ENCODE measurements at regions not wholly inside any gene's neighbourhood (a gene's known extent, or its start where the extent isn't known, plus 50 kb on each side); places are given as distances from the start of the nearest gene placed in this dataset.

DNA sequence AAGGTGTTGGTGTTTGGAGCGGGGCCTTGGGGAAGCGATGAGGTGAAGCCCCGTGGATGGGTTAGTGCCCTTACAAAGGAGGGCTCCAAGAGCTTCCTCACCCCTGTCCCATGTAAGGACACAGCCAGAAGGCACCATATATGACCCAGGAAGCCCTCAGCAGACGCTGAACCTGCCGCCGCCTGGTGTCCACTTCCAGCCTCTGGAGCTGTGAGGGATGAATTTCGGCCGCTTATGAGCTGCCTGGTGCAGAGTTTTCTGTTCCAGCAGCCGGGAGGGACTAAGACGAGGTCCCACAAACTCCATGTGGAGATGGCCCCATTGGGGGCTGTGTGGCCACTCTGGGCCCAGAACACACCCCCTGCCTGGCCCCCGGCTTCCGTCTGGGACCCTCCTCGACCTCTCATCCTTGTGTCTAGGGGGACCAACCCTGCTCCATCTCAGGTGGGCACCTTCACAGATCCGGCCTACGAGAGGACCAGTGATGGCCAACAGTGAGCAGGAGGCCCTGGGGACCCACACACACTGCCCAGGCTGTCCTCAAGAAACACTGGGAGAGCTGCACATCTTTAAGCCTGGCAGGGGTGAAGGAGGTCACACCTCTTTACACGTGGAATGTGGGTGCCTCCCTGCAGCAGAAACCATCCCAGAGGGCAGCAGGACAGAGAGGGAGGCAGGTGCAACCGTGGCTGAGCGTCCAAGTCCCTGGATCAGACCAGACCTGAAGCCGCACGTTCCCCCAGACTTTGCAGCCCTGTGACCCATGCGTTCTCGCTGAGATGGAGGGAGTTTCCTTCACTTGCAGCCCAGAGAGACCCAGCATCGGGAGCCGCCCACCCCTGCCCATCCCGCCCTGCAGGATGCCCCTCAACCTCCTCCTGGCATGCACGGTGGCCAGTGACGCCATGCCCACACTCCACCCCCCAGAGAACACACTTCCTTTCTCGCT is 96.1 kb downstream of the PDGFA start:
- DNase-seq (ENCODE audit: low read depth in 2 of 2), result no peak

DNA sequence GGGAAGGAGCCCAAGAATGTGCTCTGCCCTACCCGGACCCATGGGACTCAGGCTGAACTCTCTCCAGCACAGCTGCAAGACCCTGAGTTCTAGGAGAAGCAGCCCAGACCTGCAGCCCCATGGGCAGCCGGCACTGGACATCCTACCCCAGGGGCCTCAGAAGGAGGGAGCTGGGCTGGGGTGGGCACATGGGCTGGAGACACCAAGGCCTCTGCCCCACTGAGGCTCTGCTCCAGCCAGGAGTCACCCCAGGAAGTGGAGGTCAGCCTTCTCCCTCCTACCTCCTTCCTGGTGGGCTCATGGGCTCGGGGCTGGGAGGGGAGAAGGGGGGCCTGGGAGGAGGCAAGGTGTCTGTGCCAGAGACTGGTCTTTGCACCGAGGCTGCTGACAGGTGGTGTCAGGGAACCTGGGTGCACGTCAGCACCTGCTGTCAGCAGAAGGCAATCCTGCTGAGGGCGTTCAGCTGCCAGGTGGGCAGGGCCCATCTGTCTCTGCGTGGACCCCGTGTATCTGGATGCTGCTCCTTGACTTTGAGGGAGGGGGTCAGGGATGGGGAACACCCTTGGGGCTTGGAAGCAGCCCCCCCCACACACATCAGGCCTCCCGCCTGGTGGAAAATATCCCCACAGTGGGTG is 95.2 kb downstream of the PDGFA start:
- no peak for DNase-seq (ENCODE audit: low read depth in 2 of 2)

DNA sequence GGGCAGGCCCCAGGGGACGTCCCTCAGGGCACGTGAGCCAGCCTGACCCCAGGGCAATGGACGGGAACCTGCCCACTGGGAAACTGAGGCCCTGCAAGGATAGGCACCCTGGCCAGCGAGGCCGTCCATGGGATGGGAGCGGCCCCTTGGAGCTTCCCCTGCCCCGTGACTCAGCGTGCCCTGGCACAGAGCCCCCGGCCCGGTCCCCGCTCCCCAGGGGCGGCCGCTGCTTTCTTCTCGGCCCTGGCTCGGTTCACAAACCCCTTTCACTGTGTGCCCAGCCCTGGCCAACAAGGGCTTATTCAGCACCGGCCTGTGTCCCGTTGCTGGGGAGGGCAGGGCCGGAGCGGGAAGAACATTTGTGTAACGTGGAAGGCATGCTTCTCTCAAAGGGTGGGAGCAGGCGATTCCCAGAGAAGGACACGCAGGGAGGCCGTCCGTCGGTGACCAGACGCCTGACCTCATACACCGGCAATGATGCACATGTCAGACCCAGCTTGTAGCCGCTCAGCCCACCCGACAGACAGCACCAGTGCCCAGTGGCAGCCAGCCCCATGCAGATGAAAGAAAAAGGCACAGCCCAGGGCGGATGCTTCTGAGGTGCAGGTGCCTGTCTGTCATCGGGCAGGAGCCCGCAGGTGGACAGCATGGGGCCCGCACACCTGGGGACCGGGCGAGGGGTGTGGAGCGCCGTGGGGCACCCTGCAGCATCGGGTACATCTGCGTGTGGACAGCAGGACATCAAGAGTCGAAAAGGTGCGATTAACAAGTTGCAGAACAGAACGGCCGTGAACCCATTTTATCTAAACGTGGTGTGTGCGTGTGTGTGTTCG is 94.5 kb downstream of the PDGFA start:
- DNase-seq (ENCODE audit: low read depth in 2 of 2), result no peak

DNA sequence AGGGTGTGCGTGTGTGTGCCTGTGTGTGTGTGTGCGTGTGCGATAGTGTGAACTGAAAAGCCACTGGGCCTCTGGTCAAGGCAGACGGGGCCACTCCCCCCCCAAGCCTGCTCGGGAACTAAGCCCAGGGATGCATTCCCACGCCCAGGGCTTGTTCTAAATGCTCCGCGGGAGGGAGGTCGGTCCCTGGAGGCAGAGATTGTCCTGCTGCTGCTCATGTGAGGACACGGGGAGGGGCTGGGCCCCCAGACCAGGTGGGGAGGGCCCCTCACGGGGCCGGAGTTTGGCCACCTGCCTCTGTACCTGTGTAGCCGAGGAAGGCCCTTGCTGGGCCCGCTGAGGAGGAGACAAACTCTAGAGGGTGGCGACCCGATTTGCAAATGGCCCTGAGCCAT is 93.9 kb downstream of the PDGFA start:
- no peak for DNase-seq (ENCODE audit: low read depth in 2 of 2)

DNA sequence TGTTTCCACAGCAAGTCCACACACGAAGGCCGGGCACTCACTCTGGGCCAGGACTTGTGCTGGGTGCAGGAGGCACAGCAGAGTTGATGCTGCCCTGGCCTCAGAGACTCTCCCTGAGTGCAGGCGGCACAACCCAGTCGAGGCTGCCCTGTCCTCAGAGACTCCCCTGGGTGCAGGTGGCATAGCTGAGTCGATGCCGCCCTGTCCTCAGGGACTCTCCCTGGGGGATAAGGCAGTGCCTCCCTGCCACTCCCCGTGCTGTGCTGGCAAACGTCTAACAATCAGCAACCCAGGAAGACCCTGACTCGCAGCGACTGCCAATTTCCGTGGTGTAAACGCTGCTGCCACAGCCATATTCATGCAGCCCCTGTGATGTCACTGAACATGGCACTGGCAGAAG is 93.1 kb downstream of the PDGFA start:
- DNase-seq (ENCODE audit: low read depth in 2 of 2), result no peak

DNA sequence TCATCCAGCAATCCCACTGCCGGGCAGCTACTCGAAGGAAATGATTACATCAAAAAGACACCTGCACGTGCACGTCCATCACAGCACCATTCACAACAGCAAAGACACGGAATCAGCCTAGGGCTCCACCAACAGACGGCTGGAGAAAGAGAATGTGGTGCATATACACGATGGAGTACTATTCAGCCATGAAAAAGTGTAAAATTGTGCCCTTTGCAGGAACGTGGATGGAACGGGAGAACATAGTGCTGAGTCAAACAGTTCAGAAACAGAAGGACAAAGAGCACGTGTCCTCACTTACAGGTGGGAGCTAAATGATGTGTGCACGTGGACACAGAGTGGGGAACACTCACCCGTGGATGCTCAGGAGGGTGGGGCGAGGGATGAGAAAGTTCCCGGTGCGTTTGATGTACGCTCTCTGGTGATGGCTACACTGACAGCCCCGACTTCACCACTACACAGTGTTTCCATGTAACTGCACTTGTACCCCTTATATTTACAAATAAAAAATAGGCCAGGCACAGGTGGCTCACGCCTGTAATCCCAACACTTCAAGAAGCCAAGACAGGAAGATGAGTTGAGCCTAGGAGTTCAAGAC is 92.0 kb downstream of the PDGFA start:
- DNase-seq (ENCODE audit: low read depth in 2 of 2), result no peak

DNA sequence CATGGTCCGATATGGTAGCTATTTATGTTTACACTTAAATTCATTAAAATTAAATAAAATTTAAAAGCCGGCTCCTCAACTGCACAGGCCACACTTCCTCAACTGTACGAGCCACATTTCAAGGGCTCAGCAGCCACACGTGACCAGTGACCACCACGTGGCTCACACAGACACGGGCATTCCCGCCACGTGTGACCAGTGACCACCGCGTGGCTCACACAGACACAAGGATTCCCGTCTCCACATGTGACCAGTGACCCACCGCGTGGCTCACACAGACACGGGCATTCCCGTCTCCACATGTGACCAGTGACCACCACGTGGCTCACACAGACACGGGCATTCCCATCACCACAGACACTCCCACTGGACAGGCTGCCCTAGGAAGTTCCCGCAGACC is 91.3 kb downstream of the PDGFA start:
- DNase-seq (ENCODE audit: low read depth in 2 of 2), result no peak

DNA sequence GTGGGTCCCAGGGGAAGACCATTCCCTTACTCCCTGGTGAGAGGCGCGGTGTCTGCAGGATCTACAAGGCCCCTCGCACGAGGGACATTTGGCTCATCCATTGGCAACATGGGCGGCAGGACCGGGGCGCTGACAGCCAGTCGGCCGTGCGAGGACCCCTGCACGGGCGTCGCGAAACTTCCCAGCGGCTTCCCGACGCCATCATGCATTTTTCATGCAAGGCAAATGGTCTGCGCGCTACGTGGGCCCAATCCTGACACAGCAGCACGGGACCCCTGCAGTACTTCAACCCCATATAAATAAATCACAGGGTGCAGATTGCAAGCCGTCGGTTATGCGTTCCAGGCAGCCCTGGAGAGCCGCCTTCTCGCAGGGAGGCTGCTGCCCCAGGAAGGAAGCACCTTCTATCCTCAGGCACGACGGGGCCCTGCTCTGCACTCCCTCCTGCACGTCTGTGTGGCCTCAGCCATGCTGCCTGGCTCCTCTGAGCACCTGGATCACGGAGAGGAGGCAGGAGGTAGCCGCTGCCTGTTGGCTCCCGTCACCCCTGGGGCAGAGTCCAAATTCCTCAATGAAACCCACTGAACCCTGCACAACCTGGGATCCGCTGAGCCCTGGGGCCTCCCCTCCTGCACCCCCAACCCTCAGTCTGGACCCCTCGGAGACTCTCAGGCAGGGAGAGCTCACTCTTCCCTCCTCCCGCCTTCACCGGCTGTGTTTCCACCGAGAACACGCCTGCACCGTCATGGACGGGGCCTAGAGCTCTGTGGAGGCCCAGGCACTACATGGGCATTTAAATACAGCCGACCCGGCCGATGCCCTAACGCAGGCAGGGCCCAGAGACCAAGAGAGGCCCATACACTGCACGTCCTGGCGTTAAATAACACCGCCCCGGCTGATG is 90.5 kb downstream of the PDGFA start:
- DNase-seq (ENCODE audit: low read depth in 2 of 2), result no peak

DNA sequence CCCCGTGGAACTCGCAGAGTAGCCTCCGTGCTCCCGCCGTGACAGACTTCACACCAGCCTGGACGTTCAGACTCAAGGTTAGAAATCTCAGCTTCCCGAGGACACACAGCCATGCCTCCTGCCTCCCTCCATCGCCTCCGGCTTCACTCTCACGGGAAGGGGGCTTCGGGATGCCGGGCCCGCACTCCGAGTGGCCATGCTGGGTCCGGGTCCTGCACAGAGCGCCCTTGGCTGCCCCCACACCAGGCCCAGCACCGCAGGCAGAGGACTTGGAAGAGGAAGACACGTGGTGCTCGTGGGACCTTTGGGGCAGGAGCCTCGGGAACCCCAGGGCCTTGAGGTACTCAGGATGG is 89.8 kb downstream of the PDGFA start:
- DNase-seq (ENCODE audit: low read depth in 2 of 2), result no peak

DNA sequence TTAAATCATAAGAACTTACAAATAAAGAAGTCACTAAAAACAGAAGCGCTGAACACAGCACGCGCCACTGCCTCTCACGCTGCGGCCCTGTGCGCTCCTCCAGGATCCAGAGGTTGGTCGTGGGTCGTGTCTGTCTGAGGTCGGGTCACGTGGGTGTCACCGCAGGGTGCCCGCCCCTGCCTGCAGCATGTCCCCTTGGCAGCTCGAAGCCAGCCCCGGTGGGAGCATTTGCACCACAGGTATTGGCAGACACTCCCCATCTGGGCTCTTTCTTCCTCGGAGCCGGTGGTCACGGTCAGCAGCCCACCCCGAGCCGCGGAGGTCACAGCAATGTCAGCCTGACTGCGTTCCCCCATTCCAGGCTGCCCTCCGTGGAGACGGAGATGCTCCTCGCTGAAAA is 88.6 kb downstream of the PDGFA start:
- DNase-seq (ENCODE audit: low read depth in 2 of 2), result no peak

DNA sequence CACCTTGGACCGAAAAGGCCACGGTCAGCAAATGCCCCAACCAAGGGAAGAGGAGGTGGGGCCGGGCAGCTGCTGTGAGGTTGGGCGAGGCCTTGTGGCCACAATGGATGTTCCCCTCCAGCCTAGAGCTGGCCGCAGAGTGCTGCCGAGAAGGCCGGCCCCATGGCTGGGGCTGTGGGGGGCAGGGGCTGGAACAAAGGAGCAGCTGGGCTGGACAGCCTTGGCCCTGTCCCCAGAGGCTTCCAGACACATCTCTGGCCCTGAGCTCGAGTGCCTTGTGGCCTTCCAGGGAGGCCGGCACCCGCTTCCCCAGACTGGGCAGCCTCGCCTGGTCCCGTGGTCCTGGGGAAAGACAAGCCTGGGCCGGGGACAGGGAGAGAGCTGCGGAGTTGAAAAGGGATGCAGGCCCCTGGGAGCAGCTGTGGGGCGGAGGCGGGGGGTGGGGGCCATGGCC is 88.0 kb downstream of the PDGFA start:
- no peak for DNase-seq (ENCODE audit: low read depth in 2 of 2)

DNA sequence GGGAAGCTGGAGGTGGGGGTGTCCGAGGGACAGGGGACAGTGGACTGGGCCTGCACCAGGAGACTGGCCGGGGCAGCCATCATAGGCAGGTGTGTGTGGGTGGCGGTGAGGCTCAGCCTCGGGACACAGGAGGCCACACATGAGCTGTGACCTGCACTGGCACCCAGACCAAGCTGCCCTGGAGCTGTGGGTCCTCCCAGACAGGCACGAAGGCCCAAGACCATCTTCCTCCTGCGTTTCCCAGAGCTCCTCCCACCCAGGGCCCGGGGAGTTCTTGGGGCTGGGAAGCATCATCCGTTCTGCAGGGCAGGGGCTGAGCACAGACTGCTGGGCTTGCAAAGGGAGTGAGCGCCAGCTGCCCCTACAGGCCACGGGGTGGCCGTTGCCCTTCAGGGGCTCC is 87.4 kb downstream of the PDGFA start:
- no peak for DNase-seq (ENCODE audit: low read depth in 2 of 2)

DNA sequence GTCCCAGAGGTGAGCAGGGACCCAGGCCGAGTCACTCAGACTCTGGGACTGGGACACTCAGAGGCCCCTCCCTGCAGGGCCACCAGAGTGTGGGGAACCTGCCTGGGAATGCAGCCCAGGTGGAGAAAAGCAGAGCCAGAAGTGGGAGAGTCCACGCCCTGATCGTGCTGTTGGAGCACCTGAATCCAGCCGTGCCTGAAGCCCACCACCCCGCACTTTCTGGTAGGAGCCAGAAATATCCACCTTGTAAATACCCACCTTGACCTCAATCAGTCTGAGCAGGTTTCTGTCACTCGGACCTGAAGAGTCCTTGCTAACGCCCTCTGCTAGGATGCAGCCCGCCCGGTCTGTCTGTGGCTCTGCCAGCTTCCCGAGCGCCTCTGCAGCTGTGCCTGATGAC is 86.7 kb downstream of the PDGFA start:
- DNase-seq (ENCODE audit: low read depth in 2 of 2), result no peak

DNA sequence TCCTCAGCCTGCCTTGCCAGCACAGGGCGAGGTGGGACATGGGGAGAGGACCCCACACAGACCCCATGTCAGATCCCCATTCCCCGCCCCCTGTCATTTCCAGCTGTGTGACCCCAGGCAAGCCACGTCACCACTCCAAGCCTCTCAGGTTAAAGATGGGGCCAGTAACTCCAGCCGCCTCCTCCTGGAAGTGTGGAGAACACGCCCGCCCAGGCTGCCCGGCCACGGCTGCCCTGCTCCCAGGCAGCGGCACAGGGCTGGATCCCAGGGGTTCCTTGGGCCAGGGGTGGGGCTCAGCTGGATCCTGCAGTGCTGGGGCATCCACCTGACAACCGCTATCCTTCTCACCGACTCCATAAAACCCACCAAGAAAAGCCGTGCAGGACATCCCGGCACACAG is 86.1 kb downstream of the PDGFA start:
- no peak for DNase-seq (ENCODE audit: low read depth in 2 of 2)

DNA sequence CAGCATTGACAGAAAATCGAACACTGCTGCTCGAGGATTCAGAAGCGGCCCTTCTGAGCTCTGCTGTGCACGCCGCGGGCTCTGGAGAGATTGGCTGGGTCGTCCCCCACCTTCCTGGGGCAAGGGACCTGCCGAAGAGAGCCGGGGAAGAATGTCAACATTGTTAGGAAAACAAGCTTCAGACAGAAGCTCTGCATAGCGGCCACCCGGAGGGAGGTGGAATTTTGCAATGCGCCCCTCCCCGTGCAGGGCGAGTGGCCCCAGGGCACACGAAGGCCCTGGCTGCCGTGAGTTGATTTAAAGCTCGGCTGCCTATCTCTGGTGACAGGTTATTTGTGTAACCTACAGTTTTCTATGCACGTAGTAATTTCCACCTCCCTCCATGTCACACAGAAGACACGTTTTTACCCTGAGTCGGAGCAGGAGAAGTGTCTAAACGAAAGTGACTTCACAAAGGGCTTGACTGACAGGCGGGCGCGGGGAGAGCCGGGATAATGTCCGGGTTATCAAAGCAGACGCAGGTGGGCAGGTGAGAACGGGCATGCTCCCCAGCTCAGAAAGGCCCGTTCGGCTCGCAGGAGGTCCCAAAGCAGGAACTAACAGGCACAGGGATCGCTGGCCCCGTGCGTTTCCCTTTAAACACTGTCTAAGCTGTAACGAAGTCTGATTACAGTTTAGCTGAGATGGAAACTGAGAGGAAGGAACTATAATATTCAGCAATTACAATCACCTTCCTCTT is 84.6 kb downstream of the PDGFA start:
- DNase-seq (ENCODE audit: low read depth in 2 of 2), result no peak

DNA sequence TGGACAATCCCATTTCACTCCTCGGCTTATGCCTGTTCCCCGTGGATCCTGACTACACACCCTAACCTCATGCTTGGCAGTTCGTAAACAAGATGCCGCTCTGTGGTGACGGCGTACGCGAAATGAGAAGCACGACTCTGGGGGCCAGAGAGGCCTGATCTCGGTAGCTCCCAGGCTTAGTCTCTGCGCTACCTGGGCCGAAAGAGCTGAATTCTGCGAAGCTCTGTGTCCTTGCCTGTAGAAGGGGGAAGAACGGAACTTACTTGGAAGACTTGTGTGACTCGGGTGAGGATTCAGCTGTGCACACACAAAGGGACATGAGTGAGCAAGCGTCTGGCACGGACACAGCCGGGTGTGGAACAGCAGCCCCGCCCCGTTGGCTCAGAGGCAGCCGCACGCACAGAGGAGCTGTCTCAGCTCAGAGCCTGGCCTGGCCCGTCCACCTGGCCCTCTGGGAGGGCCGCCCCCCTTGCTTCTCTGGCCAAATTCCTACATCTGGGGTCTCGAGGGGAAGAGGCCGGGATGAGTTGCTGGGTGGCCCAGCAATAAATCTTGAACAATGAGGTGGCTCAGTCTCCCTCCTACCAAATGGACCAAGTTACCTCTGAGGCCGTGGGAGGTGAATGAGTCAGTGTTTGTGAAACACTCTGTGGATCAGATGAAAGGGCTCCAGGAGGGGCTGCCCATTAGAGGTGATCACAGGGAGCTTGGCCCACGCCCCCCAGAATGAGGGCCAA is 83.8 kb downstream of the PDGFA start:
- DNase-seq (ENCODE audit: low read depth in 2 of 2), result no peak

DNA sequence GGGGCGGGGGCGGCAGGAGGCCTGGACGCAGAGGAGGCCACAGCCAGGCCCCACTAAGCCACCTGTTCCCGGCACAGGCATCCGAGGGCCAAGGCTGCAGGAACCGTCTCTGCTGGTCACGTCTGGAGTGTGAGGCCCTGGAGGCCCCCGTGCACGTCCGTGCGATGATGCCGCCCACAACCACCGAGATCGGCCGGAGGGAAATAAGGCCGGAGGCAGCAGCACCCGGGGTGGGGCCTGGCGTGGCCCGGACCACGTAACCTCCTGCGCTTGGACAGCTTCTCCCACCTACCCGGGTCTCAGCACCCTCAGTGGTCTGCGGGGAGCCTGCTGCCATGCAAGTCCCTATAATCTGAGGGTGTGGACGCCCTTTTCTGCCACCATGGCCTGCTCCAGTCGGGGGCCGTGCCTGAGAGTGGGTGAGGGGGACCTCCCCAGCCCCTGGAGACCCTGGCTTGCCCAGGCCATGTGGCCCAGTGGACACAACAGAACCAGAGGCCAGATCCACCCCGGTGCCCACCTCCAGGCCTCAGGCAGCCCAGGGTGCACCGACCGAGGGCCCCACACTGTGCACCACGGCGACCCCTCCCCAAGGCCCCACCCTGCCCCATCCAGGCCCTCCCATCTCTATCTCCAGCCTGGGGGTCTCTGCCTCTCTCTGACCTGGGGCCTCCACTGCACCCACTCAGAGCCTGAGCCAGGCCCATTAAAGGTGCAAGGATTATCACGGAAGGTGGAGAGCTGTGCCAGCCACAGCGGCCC is 83.1 kb downstream of the PDGFA start:
- DNase-seq (ENCODE audit: low read depth in 2 of 2), result no peak

DNA sequence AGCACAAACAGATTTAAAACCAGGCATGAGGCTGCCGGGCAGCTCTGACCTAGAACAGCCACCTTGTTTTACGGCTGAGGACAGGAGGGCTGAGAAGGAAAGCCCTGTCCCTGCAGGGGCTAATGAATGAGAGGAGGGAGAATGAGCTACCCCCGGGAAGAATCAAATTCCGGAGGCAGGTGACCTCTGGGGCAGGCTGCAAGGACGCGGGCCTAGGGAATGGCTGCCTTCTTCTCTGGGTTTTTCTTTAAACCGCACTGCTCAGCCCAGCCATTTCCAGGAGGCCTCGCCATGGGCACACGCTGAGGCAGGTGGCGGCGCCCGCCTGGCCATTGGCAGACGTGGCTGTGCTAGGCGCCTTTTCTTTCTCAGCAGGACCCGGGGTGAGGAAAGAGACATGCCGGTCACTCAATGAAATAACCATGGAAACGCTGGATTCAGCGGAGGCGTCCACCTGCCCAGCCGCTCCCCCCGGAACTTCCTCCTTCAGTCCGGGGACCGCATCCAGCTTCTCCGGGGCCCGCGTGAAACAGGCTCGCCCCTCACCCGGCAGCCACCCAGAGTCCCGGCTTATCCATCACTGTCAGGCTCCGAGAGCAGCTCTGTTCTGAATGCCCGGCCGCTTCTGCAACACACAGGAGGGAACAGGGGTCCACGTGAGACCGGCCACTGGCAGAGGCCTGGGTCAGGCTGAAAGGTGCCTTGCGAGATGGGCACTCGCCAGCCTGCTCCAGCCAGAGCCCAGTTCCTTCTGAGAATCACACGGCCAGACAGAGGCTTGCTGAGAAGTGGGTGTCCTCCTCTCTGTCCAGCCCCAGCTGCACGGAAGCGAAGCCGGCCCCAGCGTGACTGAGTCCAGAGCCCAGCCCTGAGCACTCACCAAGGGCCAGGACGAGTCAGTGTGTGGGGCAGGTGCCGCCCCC is 82.1 kb downstream of the PDGFA start:
- DNase-seq (ENCODE audit: low read depth in 2 of 2), result no peak
